ENCODE measurements at regions not wholly inside any gene's neighbourhood (a gene's known extent, or its start where the extent isn't known, plus 50 kb on each side); places are given as distances from the start of the nearest gene placed in this dataset.
A peak's percentile ranks its signal among the peaks of the same experiment; 100 is the strongest.
"Not testable (repeated sequence)": the region's sequence is repeated elsewhere in the genome, so short reads cannot be mapped to it uniquely, and the experiment has no call there.

DNA sequence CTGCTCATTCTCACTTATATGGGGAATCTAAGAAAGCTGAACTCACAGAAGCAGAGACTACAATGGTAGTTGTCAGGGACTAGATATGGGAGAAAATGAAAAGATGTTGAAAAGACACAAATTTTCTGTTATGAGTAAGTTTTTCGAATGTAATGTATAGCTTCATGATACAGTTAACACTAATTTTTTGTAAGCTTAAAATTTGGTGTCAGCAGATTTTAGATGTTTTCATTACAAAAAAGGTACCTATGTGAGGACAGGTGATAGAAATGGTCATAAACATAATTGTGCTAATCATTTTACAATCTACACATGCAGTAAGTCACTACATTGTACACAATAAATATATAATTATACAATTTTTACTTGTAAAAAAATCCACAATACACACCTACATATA is 286.6 kb downstream of the ZNF33B start:
- DNase-seq, result no peak

DNA sequence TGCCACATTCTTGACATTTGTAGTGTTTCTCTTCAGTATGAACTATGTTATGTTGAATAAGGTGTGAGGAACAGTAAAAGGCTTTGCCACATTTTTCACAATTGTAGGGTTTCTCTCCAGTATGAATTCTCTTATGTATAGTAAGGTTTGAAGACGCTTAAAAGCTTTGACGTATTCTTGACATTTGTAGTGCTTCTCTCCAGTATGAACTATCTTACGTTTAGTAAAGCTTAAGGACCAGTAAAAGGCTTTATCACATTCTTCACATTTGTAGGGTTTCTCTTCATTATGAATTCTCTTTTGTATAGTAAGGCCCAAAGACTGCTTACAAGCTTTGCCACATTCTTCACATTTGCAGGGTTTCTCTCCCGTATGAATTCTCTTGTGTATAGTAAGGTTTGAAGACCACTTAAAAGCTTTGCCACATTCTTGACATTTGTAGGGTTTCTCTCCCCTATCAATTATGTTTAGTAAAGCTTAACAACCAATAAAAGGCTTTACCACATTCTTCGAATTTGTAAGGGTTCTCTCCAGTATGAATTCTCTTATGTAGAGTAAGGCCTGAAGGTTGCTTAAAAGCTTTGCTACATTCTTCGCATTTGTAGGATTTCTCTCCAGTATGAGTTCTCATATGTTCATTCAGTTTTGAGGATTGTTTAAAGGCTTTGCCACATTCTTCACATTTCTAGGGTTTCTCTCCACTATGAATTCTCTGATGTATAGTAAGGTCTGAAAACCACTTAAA is 301.6 kb downstream of the ZNF33B start:
- DNase-seq, result not testable (repeated sequence)

DNA sequence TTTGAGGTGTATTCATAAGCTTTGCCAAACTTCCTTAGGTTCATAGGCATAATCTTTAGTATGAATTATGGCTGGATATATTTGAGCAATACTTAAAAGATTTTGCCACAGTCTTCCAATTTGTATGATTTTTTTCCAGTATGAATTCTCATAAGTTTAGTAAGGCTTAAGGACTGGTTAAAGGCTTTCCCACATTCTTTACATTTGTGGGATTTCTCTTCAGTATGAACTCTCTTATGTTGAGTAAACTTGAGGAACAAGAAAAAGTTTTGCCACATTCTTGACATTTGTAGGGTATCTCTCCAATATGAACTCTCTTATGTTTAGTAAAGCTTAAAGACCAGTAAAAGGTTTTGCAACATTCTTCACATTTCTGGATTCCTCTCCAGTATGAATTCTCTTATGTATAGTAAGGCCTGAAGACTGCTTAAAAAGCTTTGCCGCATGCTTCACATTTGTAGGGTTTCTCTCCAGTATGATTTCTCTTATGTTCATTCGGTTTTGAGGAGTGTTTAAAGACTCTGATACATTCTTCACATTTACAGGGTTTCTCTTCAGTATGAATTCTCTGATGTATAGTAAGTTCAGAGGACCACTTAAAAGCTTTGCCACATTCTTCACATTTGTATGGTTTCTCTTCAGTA is 302.6 kb downstream of the ZNF33B start:
- DNase-seq, result not testable (repeated sequence)

DNA sequence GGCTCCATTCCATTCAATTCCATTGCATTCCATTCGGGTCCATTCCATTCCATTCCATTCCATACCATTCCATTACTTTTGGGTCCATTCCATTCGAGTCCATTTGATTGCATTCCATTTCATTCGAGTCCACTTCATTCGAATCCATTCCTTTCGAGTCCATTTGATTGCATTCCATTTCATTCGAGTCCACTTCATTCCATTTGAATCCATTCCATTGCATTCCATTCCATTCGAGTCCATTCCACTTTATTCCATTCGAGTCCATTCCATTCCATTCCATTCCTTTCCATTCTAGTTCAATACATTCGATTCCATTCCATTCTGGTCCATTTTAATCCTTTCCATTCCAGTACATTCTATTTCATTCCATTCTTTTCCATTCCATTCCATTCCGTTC is 334.0 kb downstream of the ZNF33B start:
- no peak for DNase-seq

DNA sequence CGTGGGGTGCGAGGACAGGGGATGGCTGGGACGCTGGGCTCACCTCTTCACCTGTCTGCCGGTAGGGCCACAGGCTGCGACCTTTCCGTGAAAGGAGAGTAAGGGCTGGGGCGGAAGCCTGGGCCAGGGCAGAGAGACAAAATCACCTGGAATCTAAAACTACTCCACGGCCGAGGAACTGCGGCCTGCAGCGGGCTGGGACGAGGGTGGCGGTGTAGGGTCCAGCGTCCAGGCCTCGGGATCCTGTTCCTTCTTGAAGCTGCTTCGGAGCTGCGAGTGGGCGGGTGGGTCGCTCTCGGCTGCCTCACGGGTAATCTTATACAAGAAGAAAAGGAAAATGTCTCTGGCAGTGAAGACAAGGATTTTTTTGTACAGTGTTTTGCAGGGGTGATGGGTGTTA is 356.5 kb downstream of the ZNF33B start:
- DNase-seq, result not testable (repeated sequence)

DNA sequence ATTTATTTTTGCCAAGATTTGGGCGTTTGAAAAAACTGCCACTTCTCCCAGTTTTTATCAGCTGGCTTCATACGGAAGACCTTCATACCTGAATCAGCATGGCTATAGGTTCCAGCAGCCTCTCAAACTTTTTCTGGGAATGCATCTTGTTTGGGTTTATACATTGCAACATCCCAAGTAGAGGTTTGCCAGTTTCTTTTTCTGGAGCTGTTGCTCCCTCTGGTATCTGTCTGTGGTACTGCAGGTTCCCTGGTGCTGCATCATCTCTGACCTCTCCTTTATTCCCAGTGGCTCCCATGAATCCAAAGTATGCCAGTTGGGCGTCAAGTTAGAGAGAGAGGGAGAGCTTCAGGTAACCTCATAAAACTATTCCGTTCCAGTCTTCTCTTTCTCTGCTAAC is 368.6 kb downstream of the ZNF33B start:
- not testable (repeated sequence) for DNase-seq

DNA sequence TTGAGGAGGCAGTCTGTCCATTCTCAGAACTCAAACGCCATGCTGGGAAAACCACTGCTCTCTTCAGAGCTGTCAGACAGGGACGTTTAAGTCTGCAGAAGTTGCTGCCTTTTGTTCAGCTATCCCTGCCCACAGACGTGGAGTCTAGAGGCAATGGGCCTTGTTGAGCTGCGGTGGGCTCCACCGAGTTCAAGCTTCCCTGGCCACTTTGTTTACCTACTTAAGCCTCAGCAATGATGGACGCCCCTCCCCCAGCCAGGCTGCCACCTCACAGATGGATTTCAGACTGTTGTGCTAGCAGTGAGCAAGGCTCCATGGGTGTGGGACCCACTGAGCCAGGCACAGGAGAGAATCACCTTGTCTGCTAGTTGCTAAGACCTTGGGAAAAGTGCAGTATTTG is 375.1 kb downstream of the ZNF33B start:
- not testable (repeated sequence) for DNase-seq

DNA sequence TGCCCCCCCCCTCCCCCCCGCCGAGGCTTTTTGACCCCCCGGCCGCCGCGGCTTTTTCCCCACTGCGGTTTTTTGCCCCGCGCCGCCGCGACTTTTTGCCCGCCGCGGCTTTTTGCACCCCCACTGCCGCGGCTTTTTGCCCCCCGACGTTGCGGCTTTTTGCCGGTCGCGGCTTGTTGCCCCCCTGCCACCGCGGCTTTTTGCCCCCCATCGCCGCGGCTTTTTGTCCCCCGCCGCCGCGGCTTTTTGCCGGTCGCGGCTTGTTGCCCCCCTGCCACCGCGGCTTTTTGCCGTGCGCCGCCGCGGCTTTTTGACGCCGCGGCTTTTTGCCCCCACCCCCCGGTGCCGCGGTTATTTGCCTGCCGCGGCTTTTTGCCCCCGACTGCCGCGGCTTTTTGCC is 395.4 kb downstream of the ZNF33B start:
- DNase-seq, result not testable (repeated sequence)

DNA sequence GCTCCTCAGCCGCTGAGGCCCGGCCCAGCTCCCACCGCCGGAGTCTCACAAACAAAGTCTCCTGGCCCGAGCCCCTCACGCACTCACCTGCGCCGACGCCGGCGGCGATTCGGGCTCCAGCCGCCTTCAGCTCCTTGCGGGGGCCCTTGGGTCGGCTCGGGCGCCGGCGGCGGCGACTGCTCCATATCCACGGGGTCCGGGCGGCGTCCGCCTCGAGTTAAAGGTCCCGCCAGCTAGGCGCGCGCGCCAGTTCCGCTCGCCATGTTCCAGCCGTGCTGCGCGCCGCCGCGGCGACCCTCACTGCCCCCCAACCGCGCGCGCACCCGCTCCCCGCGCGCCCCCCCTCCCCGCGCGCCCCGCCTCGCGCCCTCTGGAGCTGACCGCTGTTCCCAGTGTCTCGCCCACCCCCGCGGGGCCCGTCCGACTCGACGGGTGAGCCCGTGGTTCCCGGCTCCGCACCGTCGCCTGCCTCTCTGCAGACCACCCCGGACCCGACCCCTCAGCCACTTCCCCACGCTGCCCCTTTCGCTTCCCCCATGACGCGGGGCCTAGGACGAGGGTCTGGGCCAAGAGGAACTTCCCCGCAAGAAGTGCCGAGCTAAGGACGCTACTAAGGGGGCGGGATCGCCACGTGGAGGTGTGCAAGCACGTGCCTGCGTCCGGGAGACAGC is 396.1 kb downstream of the ZNF33B start:
- no peak for DNase-seq

DNA sequence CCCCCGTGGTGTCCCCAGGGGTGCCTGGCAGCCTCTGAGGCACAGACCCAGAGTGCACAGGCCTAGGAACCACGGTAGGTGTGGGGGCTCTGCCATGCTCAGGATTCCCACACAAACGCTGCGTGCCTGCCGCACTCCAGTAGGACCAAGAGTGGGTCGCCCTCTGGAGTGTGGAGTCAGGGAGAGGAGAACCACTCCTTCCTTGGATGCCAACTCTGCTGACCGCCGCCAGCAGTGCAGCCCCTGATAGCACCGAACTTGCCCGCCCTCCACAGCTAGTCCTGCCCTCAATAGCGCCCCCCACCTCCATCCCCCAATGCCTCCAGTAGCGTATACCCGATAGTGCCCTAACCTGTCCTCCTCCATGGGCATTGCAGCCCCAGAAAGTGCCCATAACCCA is 402.0 kb downstream of the ZNF33B start:
- DNase-seq, result not testable (repeated sequence)

DNA sequence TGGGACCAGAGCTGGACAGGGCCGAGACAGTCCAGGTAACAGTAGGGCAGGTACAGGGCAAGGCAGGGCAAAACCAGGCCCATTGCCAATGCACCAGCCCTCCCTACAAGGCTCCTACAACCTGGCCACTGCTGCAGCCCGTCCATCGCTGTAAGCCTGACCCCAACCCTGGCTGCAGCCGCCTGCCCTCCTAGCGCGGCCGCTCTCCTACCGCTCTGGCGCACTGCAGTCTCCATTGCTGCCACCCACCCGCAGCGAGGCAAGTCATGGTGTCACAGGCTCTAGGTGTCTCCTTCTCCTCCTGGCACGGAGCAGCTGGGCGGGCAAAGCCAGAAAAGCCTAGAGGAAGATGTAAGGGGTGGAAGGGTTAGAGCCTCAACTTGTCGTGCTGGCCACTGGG is 402.6 kb downstream of the ZNF33B start:
- DNase-seq, result not testable (repeated sequence)

DNA sequence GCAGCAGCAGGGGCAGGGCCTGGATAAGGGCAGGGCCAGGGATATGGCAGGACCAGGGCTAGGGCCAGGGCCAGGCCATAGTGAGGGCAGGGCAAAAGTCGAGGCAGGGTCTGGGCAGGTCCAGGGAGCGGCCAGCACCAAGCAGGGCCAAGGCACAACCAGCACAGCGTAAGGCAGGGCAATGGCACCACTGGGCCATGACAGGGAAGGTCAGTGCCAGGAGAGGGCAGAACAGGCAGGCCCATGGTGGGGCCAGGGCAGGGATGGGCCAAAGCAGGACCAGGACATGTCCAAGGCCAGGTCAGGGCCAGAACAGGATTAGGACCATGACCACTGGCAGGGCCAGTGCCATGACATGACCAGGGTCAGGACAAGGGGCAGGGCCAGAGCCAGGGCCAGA is 403.1 kb downstream of the ZNF33B start:
- DNase-seq, result not testable (repeated sequence)

DNA sequence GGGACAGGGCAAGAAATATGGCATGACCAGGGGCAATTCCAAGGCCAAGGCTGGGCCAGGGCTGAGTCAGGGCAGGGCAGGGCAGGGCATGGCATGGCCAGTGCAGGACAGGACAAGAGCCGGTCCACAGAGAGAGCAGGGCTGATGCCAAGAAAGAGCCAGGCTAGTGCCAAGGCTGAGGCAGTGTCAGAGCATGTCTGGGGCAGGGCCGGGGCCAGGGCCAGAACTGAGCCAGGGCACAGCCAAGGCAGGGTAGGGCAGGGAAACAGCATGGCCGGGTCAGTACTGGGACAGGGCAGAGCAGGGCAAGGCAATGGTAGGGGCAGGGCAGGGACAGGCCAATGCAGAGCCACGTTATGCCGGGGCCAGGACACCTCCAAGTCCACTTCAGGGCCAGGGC is 403.9 kb downstream of the ZNF33B start:
- DNase-seq, result not testable (repeated sequence)

DNA sequence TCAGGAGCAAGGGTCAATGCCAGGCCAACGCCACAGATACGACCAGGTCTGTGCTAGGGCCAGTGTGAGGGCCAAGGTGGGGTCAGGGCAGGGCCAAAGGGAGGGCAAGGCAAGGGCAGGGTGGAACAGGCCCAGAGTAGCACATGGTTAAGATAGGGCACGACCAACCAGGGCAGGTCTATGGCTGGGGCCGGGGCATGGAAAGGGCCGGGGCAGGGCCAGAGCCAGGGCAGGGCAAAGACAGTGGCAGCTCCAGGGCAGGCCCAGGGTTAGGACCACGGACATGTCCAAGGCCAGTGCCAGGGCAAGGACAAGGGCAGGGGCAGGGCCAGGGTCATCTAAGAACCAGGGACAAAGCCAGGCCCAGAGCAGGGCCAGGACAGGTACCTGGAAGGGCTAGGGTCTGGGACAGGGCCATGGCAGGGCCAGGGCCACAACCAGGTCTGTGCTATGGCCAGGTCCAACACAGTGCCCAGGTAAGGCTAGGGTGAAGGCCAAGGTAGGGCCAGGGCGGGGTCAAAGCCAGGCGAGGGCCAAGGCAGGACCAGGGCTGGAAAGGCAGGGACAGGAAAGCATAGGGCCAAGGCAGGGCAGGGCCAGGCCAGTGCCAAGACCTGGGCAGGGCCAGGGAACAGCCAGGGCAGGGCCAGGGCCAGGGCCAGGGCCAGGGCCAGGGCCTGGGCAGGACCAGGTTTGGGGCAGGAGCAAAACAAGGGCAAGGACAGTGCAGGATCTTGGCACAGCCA is 404.7 kb downstream of the ZNF33B start:
- DNase-seq, result not testable (repeated sequence)

DNA sequence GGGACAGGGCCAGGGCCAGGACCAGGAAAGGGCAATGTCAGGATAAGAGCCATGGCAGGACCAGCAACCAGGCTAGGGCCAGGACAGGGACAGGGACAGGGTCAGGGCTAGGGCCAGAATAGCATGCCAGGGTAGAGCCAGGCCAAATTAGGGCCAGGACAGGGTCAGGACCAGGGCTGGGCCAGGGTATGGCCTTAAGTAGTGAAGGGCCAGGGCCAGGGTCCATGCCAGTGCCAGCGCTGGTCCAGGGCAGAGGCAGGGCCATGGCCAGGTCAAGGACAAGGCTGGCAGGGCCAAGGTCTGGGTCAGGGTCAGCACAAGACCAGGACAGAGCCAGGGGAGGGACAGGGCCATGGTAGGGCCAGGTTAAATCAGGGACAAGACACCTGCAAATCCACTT is 405.4 kb downstream of the ZNF33B start:
- not testable (repeated sequence) for DNase-seq

DNA sequence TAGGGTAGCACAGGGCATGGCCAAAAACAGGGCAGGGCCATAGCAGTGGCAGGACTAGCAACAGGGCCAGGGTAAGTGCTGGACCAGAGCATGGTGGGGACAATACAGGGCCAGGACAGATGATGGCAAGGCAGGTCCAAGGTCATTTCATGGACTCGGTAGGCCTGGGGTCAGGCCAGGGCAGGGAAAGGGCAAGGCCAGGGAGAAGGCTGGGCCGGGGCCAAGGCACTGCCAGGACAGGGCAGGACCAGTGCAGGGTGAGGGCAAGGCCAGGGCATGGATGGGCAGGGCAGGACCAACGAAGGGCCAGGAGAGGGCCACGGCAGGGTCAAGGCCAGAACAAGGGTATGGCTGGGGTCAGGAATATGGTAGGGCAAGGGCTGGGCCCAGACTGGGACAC is 407.6 kb downstream of the ZNF33B start:
- DNase-seq, result not testable (repeated sequence)

DNA sequence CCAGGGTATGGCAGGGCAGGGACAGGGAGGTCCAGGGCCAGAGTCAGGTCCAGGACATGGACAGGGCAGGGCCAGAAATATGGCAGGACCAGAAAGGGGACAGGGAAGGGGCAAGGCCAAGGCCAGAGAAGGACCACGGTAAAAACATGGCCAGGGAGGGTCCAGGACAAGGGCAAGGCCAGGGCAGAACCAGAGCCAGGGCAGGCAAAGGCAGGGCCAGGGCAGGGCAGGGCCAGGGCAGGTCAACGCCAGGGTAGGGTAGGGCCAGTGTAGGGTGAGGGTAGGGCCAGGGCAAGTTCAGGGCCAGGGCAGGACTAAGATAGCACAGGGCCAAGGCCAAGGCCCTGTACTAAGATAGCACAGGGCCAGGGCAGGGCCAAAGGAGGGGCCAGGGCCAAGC is 408.3 kb downstream of the ZNF33B start:
- not testable (repeated sequence) for DNase-seq

DNA sequence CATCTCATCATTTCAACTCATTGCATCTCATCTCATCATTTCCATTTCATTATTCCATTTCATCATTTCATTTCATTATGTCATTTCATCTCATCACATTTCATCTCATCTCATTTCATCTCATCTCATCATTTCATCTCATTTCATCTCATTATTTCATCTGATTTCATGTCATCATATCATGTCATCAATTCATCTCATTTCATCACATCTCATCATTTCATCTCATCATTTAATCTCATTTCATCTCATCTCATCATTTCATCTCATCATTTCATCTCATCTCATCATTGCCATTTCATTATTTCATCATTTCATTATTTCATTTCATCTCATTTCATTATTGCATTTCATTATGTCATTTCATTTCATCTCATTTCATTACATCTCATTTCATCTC is 410.5 kb downstream of the ZNF33B start:
- not testable (repeated sequence) for DNase-seq

DNA sequence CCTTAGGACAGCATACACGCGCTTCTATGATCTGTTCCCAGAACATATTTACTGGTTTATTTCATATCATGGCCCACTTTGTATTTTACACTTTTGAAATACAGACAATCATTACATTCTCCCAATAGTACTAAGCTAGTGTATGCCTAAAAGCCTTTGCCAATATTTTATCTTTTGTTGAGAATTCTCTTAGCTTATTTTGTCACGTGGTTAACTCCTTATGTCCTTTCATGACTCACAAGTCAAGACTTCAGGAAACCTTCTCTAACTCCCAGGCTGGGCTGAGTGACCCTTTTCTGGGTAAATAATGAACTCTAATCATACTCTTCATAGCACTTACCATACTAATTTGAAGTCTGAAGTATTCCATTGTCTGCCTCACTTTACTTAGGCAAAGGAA is 444.8 kb downstream of the ZNF33B start:
- not testable (repeated sequence) for DNase-seq

DNA sequence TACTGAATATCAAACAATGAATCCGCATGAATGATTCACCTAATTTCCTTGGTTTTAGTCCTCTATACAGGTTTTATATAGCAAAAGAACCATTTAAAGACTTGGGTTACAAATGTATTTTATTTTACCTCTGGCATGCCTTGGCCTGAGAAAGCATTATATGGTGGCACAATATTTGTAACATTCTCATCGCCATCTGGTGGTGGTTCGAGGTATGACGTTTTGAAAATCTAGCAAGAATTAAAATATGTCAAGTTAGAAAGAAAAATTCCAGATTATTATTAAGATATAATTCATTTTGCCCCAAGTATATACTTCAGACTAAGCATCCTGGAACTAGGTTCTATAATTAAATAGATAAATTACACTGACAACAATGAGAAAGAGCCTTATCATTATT is 445.9 kb downstream of the ZNF33B start:
- peak in 1 of 6 experiments; percentile 9 for DNase-seq

DNA sequence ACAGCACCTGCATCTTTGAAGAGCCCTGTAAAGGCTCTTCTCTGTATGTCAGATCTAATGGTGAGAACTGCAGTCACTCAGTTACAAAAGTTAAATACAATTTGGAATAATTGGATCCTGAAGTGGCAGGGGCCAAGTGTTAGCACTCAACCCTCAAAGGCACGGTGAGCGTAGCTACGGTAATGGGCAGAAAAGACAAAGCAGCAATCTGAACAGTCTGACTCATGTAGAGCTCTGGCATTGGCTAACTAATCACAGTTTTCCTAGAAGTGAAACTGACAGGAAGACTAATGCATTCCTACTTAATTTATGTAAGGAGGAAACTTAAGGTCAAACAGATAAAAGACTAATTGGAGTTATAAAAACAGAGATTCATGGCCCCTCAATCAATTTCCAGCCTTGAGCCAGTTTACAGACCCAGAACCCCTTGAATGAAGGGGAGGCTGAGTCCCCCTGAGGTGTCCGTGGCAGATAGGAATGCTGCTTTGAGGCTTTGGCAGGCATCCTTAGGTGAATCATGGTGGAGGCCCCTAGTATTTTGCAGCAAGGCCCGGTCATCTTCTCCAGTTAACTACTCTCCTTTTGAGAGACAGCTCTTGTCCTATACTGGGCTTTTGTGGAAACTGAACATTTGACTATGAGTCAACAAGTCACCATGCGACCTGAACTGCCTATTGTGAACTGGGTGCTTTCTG is 450.7 kb downstream of the ZNF33B start:
- not testable (repeated sequence) for DNase-seq
